GM04504 (cell line): ENCODE measurements at regions not wholly inside any gene's neighbourhood (a gene's known extent, or its start where the extent isn't known, plus 50 kb on each side); places are given as distances from the start of the nearest gene placed in this dataset.
A peak's percentile ranks its signal among the peaks of the same experiment; 100 is the strongest.

Experiments used
- DNase-seq: peaks from one replicate; pipeline ENCODE4 v3.0.0-alpha.2; 2012; ENCODE audit warnings: low read depth

- DNase-seq: no peak
These were observed 50.8 kb upstream of the GADL1 start for GRCh38 chr3:30945291-30945690.

- DNase-seq: no peak
These were observed 54.0 kb upstream of the GADL1 start for GRCh38 chr3:30948426-30948825.

DNA sequence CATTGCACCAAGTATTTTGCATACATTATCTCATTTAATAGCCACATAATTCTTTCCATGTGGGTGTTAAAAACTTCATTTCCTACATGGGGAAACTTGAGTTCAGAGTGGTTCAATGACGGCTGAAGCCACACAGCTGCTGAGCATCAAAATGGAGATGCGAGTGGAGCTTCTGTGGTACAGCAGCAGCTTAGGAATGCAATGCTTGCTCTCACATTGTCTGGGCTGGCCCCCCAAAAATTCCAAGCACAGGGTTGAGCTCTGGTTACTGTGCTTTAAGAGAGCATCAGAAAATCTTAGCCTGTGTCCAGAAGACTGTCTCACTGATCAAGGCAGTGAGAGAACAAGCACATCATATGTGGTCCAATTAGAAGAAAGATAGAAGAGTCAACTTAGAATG is 57.4 kb upstream of the GADL1 start:
- no peak for DNase-seq

GRCh38 chr3:30952786-30953185 is 58.3 kb upstream of the GADL1 start:
- DNase-seq: peak; percentile 15

GRCh38 chr3:30954426-30954825 is 60.0 kb upstream of the GADL1 start:
- DNase-seq: no peak

DNA sequence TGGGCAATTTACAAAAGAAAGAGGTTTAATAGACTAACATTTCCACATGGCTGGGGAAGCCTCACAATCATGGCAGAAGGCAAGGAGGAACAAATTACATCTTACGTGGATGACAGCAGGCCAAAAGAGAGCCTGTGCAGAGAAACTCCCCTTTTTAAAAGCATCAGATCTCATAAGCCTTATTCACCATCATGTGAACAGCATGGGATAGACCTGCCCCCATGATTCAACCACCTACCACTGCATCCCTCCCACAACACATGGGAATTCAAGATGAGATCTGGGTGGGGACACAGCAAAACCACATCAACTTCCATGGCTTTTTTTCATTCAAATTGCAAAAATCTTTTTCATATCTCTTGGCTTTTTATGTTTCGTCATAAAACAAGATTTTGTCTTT is 67.6 kb upstream of the GADL1 start:
- no peak for DNase-seq

DNA sequence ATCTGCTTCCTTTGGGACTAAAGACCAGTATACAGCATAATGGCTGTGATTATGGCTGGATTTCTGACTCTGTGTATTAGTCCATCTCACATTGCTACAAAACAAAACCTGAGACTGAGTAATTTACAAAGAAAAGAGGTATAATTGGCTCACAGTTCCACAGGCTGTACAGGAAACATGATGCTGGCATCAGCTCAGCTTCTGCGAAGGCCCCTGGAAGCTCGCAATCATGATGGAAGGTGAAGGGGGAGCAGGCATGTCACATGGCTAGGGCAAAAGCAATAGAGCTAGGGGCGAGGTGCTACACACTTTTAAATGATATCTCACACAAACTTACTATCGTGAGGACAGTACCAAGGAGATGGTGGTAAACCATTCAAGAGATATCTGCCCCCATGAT is 68.0 kb upstream of the GADL1 start:
- no peak for DNase-seq

DNA sequence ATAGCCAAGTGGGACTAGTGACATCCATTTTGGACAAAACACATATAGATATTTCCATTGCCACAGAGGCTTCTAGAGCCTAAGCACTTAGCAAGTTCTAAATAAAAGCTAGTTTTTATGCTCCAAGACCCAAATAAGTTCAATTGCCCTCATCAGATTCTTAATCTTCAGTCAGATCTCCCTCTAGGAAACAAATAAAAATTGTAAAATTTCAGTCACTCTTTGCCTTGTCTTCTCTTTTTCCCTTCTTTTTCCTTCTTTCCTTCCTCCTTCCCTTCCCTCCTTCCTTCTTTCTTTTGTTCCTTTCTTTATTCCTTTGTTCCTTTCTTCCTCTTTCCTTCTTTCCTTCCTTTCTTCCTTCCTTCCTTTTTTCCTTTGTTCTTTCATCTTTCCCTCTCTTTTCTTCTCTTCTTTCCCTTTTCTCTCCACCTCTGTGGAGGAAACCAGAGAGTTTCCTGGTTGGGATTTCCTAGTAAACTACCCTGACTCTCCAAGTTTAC is 68.8 kb upstream of the GADL1 start:
- DNase-seq: no peak

GRCh38 chr3:30964612-30965011 is 70.2 kb upstream of the GADL1 start:
- DNase-seq: no peak

DNA sequence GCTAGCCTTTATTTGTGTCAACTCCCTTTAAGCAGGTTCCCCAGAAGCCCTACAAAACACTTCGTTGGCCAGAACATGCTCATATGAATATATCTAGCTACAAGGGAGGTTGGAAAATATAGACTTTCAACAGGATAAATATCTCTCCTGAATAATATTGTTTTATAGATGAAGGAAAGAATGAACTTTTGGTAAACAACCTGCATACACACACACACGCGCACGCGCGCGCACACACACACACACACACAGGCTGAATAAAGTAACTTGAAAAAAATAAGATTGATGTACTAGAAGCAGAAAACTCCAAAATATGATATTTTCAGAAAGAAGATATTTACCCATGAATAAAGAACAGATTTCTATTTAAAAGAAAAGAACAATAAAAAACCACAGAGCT is 72.4 kb upstream of the GADL1 start:
- no peak for DNase-seq

DNA sequence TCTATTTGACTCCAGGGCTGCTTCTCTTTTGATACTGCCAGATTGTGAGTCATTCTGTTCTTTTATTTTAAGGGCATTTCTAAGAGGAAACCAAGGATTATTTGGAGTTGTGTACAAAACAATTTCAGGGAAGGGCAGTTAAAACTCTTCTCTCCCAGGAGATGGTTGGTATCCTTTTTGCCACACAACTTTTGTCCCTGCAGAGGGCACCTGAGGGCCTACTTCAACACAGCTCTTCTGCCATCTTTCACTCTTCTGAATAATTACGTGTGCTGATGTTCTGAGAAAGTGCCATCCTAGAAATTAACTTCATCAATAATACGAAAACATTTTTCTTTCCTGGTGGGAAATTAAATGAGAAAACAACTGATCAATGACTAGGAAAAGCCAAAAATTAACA is 75.7 kb upstream of the GADL1 start:
- DNase-seq: no peak

DNA sequence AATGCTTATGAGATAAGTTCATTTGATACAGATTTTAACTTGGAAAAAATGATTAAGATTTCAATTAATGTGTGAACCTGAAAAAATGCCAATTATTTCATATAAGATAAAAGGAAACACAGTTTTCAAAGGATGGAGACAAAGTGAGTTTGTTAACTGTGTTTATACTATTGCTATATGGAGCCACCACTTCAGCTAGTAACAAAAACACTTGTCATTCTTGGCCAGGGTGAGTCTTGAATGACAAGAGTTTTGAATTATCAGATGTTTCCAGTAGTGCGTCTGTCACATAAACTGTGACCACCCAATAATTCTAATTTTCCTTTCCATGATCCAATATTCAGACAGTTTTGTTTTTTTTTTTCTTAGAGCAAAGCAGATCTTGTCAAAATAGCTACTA is 78.0 kb upstream of the GADL1 start:
- DNase-seq: no peak

DNA sequence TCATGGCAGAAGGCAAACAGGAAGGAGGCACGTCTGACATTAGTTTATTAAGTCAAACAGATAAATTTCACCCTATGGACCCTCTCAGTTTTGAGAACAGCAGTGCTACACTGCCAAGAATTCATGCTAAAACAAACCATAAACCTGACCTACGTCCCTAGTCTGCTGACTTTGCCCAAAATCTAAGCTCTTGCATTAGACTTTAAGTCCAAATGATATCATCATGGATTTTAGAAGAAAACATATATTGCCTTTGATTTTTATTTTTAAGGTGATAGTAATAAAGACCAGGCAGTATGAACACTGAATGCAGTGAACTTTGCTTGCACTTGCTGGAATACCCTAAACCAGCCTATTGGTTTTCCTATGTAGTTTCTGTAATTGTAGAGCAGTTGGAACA is 79.6 kb upstream of the GADL1 start:
- DNase-seq: no peak

GRCh38 chr3:30977592-30977991 is 83.1 kb upstream of the GADL1 start:
- no peak for DNase-seq

DNA sequence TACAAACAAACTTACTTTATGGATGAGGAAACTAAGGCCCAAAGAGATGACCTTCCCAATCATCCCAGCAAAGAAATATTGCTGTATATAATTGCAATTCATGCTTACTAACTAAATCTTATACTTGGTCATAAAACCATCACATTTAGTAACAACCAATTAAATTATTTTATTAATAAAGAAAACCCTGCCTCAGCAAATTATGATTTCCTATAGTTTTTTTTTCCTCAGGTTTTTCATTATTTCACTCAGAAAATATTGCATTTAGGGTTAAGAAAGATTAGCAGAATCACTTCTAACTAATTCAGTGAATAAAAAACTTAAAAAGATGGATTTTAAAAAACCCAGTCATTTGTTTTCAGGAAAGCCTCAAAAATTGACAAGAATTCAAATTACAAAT is 86.5 kb upstream of the GADL1 start:
- no peak for DNase-seq

- DNase-seq: no peak
These were observed 88.1 kb upstream of the GADL1 start for GRCh38 chr3:30982416-30983075.

DNA sequence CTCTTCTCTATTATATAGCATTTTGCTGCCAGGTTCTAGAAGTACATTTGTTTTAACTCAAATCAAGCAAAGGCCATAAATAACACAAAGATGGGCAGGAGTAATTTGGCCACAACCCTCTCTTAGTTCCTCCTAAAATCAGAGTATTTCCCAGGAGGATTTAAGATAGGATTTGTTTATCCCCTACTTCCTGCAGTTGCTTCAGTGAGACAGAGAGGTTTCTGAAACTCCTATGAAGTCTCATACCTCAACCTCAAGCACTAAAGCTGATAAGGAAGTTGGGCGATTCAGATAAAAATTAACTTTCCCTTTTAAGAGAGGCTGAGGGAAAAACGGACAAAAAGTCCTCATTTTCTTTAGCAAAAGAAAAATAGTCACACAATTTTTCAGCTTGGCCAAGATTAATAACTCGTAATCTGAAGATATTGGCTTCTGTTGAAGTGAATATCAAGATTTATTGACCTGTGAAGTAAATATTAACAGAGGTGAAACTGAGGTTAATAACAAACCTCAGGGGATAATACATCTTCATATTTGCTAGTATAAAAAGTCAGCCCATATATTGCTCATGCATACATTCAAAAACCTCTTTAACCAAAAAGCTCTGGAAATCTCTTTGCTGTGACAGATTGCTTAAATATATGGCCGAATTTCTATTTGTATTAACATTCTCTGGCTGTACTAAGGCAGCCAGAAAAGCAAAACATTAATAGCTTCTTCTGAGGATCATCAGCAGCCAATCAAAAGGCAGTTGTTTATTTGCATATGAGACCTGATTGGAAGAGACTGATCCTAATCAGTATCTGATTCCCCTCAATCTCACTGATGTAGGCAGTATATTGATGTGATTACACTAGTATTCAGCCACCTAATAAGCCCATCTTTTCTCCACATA is 90.6 kb upstream of the GADL1 start:
- DNase-seq: no peak

DNA sequence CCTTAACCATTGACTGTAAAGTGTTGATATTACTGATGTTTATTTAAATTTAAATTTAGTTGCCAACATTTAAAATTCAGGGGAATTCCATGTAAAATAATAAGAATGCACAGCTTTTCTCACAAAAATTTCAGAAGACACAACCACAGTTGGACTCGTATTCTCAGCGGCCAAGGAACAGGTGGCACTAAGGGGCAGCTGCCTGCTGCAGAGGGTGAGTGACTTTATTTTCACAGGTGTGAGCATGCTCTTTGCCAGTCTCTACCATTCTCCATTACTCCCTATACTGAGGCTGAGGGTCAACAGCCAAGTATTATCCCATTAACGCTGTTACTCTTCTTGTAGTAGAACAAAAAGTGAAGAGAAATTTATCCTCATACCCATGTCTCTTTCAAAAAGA is 92.1 kb upstream of the GADL1 start:
- DNase-seq: no peak

GRCh38 chr3:30988769-30989168 is 94.3 kb upstream of the GADL1 start:
- DNase-seq: no peak

DNA sequence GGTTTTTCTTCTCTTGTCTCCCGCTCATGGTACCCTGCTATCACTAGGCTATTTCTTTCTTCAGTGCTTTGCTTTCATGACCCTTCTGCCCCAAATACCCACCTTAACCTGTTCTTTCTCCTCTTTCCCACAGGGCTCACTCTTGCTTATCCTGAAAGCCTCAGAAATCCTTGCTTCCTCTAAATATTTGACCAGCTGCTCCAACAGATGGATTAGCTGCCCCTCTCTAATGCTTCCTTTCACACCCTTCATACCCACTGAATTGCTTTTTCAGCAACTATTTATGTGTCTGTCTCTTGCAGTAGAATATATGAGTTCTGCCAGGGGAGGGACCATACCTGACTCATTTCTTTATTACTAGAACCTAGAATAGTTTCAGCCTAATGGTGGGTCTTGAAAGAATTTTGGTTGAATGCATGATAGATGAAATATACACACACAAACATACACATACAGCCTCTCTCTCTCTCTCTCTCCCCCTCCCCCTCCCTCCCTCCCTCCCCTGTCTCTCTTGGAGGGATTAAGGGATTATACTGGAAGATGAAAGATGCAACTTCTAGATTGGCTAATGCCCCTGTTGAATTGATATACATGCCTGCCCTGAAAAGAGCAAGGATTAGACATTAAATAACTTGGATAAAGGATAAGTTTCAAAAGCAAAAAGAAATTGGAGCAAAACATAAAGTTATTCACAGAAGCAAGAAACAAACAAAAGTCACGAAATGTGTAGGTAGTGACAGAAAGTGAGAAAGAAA is 95.0 kb upstream of the GADL1 start:
- no peak for DNase-seq

- no peak for DNase-seq
These were observed 102.0 kb upstream of the GADL1 start for GRCh38 chr3:30996467-30996866.

DNA sequence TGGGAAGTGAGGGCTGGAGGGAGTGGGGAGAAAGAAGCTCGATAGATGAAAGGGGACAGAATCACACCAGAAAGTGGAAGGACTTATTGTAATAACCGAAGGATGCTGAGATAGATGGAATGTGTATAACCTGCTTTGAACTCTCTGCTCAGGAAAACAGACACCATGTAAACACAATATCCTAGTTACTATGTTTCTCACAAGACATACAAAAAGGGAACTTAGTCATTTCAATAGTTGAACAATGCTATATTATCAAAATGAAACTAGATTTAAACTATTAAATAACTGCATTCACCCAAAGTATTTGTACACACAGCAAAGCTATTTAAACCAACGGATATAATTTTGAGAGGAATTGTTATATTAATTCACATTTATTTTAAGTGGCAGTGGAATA is 108.3 kb upstream of the GADL1 start:
- DNase-seq: no peak
